ENCODE measurements at regions not wholly inside any gene's neighbourhood (a gene's known extent, or its start where the extent isn't known, plus 50 kb on each side); places are given as distances from the start of the nearest gene placed in this dataset.
"Not testable (repeated sequence)": the region's sequence is repeated elsewhere in the genome, so short reads cannot be mapped to it uniquely, and the experiment has no call there.

DNA sequence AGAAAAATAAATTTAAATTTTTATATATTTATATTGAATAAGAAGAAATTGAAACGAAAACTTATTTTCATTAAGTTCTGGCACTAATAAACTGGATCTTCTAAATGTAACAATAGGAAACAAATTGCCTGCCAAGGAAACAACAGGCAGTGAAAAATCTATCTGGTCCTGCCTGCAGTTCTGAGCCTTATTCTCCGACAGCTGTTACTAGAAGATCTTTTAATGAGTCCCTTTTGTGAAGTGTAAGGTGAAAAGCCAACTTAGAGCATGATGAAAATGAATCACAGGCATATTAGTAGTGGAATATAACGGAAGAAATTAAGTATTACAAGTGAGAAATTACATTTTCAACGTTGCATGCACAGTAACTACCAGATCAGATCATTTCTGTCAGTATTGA, 1002.7 kb upstream of the PCDH20 start:
- DNase-seq (ENCODE audit: low read depth), result no peak

DNA sequence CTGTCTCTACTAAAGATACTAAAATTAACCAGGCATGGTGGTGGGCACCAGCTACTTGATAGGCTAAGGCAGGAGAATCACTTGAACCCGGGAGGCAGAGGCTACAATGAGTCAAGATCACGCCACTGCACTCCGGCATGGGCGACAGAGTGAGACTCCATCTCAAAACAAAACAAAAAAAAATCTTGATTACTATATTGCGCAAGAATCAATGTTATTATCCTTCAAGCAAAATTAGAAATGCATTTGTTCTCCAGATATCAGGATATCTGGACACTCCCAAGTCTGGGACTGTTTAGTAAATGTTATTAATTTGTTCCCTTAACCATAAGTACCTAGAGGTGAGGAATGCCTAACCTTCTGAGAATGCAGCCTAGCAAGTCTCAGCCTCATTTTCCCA, 992.2 kb upstream of the PCDH20 start:
- no peak for DNase-seq (ENCODE audit: low read depth)

DNA sequence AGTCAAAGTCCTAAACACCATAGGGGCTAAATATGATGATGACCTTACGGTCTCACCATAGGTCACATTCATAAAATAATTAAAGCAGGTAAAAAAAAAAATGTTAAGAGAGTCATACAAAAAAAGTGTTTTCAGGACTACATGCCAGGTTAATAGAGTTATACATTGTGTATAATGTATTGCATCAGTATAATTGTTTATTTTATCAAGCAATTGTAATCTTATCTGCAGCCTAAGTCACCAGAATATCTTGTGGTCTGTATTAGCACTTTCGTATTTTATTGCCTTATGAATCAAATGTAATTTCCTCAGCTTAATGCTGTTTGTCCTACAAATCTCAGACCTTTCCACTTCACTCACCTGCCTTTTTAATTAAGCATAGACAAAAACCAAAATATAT, 972.9 kb upstream of the PCDH20 start:
- DNase-seq (ENCODE audit: low read depth), result no peak

DNA sequence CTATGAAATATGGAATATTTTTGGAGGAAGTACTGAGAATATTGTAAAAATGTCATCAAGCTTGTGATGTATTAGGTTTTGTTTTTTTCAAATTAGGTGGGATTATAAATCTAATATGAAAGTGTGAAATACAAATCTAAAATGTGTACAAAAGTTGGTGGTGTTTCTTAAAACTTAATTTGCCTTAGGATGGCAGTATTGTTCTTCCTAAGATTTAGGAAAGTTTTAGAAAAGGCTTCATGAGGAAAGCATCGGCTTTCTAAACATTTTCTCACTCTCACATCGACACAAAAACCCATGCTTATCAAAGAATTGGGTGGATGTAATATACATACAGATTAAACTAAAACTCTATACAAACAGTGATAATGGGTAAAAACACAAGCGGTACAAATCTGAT, 972.0 kb upstream of the PCDH20 start:
- peak; percentile 1 for DNase-seq (ENCODE audit: low read depth)

DNA sequence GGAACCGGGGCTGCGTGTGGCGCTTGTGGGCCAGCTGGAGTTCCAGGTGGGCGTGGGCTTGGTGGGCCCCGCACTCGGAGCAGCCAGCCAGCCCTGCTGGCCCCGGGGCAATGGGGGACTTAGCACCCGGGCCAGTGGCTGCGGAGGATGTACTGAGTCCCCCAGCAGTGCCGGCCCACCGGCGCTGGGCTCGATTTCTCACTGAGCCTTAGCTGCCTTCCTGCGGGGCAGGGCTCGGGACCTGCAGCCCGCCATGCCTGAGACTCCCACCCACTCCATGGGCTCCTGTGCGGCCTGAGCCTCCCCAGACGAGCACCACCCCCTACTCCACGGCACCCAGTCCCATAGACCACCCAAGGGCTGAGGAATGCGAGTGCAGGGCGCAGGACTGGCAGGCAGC, 963.6 kb upstream of the PCDH20 start:
- not testable (repeated sequence) for DNase-seq (ENCODE audit: low read depth)

DNA sequence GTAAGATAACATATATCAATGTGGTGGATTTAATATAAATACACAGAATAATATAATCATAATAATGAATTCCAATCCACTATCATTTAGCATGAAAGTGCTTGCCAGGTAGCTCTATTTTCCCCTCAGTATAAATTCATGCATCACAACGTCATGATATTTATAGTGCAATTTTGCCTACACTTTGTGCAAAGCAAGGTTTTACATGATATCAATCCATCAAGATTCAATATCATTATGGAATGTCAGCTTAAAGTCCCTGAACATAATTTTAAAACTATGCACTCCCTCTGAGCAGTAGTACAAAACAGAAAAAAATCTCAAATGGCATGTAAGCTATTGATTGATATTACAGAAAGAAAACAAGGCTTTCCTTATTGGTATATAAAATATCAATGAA, 962.2 kb upstream of the PCDH20 start:
- DNase-seq (ENCODE audit: low read depth), result no peak

DNA sequence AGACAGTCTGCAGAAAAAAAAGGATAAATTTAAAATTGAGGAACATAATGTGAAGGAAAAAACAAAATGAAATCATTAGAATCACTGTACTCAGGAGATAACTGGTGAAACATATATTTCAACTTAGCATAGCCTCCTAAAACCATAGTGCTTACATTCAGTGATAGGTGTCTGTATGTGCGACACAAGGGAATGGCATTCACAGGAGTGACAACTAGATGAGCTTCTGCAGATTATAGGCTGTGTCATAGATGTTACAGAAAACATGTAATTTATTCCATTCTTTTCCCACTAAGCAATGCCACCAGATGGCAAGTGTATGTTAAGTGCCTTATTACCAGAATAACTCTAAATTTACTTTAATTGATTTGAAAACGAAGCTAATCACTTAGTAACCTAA, 960.0 kb upstream of the PCDH20 start:
- DNase-seq (ENCODE audit: low read depth), result no peak

DNA sequence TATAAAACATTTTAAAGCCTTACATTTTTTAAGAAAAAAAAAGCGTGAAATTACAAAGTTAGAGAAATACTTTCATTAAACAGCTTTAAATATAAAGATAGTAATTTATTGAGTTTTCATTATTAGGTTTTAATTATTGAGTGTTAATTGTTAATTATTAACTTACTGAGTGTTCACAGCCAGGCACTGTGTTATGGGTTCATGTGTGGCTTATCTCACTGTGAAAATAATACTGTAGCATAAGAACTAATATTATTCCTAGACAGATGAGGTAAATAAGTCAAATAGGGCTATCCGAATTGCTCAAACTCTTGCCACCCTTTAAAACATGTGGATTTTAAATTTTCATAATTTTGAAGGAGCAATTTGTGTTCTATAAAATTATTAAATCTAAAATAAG, 956.1 kb upstream of the PCDH20 start:
- DNase-seq (ENCODE audit: low read depth), result no peak

DNA sequence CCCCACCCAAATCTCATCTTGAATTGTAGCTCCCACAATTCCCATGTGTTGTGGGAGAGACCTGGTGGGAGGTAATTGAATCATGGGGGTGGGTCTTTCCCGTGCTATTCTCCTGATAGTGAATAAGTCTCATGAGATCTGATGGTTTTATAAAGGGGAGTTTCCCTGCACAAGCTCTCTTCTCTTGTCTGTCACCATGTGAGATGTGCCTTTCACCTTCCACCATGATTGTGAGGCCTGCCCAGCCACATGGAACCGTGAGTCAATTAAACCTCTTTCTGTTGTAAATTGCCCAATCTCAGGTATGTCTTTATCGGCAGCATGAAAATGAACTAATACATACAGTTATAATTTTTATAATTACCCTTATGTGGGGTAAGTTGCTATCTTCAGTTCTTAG, 952.3 kb upstream of the PCDH20 start:
- DNase-seq (ENCODE audit: low read depth), result not testable (repeated sequence)

DNA sequence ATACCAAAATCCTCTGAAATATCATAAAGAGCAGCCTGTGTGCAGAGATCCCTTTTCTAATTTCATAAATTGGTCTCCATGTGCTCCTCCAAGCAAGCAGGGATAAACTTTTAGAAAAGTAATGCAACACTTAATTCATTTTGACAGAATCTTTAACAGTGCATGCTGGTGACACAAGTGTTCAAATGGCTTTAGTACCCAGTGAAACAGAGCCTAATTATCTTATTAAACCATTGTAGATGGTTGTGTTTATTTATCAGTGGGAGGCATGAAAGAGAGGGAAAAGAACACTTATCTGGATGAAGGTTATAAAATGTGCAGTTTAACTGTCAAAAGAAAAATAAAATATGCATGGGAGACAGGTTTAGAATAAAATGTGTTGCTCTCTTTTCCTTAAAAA, 945.0 kb upstream of the PCDH20 start:
- no peak for DNase-seq (ENCODE audit: low read depth)

DNA sequence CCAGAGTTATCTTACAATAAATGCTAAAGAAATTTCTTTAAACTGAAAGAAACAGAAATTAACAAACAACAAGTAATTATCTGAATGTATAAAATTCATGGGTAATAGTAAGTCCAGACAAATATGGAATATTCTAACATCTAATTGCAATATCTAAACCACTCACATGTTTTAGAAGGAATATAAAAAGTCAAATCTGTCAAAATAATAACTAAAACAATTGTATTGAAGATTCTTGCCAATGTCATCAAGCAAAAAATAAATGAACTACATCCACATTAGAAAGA, 942.9 kb upstream of the PCDH20 start:
- DNase-seq (ENCODE audit: low read depth), result no peak

DNA sequence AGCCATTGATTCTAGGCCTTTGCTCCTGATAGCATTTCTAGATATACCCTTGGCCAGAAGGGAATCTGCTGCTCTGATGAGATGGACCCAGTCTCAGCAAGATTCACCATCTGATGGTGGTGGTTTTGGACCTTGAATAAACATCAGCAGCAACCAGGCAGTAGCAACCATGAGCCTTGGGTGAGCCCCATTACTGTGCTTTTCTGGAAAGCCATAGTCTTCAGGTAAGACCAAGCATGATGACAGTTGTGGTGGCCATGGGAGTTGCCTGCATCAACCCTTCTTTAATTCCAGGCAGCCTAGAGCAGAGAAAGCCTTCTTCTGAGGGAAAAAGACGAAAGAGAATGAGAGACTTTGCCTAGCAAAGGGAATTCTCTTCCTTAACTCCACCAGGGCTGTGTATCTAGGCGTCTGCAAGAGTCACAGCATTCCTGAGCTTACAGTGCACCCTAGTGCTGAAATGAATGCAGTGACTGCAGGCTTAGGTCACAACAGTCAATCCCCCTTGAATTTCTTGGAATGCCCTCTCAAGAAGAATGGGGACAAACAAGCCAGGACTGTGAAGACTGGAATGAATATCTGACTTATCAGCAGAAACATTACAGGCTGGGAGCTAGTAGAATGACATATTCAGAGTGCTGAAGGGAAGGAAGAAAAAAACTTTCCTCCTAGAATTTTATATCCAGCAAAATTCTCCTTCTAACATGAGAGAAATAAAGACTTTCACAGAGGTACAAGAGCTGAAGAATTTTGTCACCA, 942.4 kb upstream of the PCDH20 start:
- DNase-seq (ENCODE audit: low read depth), result peak; percentile 50

DNA sequence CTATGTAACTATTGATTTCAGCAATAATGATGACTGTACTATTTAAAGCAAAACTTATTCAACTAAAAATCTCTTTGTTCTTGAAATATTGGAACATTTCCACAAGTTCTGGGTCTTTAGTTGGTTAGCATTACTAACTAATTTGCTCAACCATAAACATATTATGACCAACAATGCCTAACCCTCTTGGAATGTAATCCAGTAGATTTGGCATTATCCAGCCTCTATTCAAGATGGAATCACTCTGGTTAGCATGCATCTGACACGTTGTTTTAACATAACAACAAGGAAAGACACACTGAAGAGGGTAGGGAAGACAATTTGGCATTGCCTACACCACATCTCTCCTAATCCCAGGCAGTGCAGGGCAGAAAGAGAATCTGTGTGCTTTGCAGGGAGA, 941.3 kb upstream of the PCDH20 start:
- DNase-seq (ENCODE audit: low read depth), result no peak

DNA sequence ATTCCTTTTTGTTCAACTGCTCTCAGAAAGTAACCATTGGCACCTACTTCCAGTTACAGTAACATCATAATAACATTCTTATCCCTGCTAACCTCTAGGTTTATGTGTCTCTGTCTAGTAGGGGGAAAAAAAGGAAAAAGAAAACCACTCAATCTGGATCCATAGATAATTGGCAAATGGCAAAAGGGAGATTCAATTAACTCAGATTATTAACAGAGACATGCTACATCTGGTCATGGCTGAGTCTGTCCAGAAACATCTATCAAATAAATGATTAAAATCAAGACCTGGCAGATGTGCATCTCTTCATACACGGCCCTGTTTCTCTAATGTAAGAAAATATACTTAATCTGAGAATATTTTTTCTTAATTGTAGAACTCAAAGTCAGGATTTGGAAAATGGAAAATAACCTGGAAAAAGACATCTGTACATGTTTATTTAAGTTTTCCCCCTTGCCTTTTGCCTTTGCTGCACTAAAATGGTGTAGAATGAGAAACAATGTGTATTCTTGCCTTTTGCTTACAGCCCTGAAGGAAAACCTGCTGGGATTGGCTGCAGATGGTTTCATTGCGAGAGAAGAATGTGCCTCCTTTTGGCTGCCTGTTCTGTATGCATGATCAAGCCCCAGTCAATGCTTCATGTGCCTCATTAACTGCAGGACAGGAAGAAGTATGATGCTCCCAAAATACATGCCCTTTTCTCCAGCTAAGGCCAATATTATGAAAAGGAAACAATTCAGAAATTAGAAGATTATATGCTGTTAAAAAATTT, 921.6 kb upstream of the PCDH20 start:
- no peak for DNase-seq (ENCODE audit: low read depth)

DNA sequence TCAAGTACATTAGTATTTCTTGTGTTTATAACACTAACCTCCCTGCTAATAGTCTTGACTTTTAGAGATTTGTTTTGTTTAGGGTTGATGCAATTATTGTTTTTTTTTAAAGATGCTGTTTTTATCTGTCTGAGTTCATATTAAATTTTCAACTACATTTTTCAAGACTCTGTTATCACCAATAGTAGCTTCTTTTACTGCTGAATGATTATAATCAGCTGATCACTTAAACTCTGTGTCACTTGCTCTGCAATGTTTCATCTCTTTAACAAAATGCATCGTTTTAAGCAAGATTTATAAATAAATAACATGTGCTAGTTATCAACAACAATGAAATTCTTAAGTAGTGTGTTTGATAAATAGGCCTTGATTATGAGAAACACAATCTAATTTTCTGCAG, 920.9 kb upstream of the PCDH20 start:
- no peak for DNase-seq (ENCODE audit: low read depth)

DNA sequence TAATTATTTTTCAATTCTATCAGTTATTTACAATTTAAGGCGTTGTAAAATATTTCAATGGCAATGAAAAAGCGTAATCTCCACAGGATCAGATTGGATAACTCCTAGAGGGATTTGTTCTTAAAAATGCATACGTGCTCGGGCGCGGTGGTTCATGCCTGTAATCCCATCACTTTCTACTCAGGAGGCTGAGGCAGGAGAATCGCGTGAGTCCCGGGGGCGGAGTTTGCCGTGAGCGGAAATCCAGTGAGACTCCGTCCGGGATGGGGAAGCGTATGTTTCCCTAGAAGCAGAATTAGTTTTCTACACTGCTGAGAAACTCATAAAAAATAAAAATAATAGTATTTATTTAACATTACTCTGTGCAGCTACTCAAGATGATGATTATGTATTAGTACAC, 917.8 kb upstream of the PCDH20 start:
- DNase-seq (ENCODE audit: low read depth), result no peak

DNA sequence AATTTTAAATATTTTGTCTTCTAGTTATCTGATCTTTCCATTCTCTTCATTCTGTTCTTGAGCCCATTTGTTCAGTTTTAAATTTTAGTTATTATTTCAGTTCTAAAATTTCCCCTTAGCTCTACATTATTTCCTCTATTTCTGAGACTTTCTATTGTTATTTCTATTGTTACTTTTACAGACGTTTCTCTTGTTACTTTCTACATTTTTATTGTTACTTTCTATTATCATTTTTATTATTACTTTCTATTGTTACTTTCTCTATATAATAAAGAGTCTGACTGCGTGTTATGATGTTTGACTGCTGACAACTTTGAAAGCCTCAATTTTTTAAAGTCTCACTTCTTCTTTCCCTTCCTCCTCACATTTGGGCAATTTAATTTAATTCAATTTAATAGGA, 915.7 kb upstream of the PCDH20 start:
- DNase-seq (ENCODE audit: low read depth), result no peak

DNA sequence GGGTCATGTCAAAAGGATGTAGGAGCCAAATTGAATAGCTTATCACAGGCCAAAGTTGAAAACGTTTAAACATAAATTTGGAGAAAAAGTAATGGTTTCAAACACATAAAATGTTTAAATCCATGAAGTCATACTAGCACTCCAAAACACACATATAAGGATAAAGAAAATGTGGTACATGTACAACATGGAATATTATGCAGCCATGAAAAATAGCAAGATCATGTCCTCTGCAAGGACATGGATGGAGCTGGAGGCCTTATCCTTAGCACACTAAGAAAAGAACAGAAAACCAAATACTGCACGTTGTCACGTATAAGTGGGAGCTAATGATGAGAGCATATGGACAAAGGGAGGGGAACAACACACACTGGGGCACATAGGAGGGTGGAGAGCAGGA, 911.7 kb upstream of the PCDH20 start:
- DNase-seq (ENCODE audit: low read depth), result no peak

DNA sequence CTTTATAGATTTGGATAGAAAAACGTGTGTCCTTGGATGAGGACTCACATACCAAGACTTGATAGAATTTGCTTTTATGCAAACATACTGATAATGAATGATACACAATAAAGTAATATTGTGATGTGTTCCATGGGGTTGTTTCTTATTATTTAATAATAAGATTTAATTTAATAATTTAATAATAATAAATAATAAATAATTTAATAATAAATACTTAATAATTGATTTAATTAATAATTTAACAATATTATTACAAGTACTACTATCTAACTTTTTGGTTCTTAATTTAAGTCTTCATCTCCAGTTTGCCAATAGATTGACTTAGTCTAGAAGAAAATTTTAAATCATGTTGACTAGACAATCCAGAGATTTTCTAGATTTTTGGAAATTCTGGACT, 909.2 kb upstream of the PCDH20 start:
- DNase-seq (ENCODE audit: low read depth), result no peak

DNA sequence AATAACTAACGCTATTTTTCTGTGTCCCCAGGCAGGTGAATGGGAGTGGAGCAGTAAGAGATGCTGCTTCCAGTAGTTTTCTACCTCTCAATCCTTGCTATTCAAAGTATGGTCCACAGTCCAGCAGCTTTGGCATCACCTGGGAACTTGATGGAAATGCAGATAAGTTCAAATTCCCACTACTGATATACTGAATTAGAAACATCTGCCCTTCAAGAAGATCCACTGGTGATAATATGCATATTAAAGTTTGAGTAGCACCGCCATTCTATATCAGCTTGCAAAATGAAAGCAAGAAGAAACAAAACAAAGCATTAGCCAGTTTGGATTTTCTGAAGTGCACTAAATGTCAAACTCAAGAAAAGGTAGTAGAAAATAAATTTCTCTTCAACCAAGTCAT, 906.2 kb upstream of the PCDH20 start:
- DNase-seq (ENCODE audit: low read depth), result no peak

DNA sequence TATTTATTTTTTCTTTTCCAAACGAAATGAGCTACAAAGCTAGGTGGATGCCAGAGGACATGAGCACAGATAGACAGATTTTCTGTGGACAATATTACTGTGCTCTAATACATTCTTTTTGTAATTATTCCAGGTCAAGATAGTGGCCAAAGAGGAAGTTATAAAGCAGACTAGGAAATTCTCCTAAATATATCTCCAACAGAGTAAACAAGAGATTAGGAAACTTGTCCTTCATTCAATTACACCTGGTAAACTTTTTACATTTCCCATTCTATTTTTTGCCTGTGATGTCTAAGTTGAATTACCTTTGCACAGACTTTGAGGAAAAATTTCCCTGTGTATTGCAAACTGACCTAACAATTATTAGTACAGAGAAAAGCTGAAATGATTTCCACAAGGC, 905.5 kb upstream of the PCDH20 start:
- DNase-seq (ENCODE audit: low read depth), result no peak

DNA sequence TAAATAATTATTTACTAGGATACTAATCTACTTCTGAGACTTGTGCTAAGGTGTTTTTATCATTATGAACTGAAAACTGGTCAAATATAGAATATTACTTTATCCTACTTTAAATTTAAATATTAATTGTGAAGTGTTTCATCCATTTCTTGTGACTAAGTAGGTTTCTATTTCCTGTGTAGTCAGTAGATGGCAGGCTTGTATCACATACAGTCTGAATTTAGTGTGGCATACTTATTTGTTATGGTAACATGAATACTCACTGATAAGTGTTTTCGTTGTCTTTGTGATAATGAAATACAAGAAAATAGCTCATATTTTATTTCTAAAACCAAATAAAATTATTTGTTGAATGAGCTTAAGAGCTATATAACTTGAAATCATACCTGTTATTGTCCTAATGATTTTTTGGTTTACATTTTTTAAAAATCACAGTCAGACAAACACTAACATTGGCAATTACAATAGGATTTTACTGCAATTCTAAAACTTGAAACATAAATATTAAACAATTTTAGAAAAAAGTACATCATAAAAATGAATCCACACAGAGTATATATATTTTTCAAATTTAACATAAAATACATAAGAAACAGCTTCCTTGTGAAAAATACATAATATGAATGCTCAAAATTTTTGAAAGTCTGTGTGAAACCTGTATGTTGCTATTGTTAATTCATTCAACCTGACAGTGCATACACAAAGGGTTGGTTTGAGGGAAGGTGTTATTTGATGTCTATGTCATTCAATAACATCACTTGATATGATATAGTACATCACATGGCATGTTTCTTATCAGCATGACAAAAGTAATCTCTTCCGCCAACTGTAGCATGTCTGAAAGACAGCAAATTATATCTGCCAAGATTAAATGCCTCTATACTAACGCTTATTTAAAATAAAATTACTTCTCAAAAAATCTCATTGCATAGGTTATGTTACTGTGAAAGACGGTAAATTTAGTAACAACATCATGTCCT, 904.8 kb upstream of the PCDH20 start:
- peak; percentile 65 for DNase-seq (ENCODE audit: low read depth)

DNA sequence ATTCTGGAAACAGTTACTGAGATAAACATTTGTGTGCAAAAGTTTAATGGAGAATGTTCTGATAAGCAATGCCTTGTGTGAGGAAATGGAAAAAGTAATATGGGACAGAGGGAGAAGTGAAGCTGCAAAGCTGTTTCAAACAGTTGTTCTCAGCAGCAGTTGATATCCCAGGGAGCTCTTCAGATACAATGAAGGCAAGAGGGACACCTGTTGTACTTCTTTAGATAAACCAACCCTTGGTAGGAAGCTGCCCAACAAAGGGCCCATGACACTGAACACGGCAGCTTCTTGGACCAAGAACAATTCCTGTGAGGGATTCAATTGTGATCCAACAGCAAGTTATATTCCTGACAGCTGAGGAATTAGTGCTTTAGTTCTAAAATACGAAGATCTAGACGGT, 894.3 kb upstream of the PCDH20 start:
- DNase-seq (ENCODE audit: low read depth), result no peak
